ENCODE measurements at regions not wholly inside any gene's neighbourhood (a gene's known extent, or its start where the extent isn't known, plus 50 kb on each side); places are given as distances from the start of the nearest gene placed in this dataset.

DNA sequence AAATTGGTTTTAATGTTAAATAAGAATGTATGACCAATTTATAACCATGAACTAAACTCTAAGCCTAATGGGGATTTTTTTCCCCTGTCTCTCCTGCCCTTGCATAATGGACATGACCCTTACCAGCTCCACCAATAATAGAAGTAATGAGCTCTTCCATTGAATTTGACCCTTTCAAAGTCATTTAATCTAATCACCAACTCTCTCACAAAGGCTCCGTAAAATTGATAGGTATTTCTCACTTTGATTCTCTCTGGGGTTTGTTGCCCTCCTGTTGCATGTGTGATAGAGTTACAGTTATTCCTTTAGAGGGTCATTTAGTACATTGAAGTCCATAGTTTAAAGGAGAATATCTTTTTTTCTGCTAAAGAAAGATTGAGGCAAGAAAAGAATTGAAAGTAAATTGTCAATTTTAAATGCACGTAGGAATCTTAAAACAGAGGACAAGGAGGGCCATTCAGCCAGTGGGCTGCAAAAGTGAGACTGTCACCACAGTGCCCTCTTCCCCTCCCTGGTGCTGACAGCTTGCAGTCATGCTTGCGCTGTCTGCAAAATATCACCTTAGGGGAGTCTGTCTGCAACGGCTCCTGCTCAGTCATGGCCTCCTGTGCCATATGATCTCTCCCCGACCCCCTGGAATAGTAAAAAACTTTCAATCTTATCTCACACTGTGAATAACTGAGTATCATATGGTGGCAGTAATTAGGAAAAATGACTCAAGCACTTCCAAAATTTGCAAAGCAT is 307.5 kb upstream of the GNPDA2 start:
- TF ChIP-seq EP300 (conservative IDR thresholded peaks at IDR 0.05; ENCODE audit: poor library complexity, severe bottlenecking) (no peak), SMC3 (conservative IDR thresholded peaks at IDR 0.05; ENCODE audit: poor library complexity) (no peak), POLR2AphosphoS5 (IDR thresholded peaks at IDR 0.05) (no peak), TAF1 (IDR thresholded peaks at IDR 0.05; ENCODE audit: low read depth) (no peak), MXI1 (conservative IDR thresholded peaks at IDR 0.05; ENCODE audit: poor library complexity, severe bottlenecking) (no peak), RAD21 (conservative IDR thresholded peaks at IDR 0.05) (no peak), EZH2 (IDR thresholded peaks at IDR 0.05; ENCODE audit: borderline replicate concordance, insufficient read depth, low read length, poor library complexity, severe bottlenecking) (no peak)
- TF ChIP-seq, protein P1, sequence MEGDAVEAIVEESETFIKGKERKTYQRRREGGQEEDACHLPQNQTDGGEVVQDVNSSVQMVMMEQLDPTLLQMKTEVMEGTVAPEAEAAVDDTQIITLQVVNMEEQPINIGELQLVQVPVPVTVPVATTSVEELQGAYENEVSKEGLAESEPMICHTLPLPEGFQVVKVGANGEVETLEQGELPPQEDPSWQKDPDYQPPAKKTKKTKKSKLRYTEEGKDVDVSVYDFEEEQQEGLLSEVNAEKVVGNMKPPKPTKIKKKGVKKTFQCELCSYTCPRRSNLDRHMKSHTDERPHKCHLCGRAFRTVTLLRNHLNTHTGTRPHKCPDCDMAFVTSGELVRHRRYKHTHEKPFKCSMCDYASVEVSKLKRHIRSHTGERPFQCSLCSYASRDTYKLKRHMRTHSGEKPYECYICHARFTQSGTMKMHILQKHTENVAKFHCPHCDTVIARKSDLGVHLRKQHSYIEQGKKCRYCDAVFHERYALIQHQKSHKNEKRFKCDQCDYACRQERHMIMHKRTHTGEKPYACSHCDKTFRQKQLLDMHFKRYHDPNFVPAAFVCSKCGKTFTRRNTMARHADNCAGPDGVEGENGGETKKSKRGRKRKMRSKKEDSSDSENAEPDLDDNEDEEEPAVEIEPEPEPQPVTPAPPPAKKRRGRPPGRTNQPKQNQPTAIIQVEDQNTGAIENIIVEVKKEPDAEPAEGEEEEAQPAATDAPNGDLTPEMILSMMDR (IDR thresholded peaks at IDR 0.05; ENCODE audit: poor library complexity, severe bottlenecking): no peak
- TF ChIP-seq, protein P2, sequence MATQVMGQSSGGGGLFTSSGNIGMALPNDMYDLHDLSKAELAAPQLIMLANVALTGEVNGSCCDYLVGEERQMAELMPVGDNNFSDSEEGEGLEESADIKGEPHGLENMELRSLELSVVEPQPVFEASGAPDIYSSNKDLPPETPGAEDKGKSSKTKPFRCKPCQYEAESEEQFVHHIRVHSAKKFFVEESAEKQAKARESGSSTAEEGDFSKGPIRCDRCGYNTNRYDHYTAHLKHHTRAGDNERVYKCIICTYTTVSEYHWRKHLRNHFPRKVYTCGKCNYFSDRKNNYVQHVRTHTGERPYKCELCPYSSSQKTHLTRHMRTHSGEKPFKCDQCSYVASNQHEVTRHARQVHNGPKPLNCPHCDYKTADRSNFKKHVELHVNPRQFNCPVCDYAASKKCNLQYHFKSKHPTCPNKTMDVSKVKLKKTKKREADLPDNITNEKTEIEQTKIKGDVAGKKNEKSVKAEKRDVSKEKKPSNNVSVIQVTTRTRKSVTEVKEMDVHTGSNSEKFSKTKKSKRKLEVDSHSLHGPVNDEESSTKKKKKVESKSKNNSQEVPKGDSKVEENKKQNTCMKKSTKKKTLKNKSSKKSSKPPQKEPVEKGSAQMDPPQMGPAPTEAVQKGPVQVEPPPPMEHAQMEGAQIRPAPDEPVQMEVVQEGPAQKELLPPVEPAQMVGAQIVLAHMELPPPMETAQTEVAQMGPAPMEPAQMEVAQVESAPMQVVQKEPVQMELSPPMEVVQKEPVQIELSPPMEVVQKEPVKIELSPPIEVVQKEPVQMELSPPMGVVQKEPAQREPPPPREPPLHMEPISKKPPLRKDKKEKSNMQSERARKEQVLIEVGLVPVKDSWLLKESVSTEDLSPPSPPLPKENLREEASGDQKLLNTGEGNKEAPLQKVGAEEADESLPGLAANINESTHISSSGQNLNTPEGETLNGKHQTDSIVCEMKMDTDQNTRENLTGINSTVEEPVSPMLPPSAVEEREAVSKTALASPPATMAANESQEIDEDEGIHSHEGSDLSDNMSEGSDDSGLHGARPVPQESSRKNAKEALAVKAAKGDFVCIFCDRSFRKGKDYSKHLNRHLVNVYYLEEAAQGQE (IDR thresholded peaks at IDR 0.05; ENCODE audit: borderline replicate concordance): no peak
- no peaks in the 10 kb centered on the region for H3K79me2 ChIP-seq (replicated peaks; ENCODE audit: insufficient read depth, low read length)
- H3F3A ChIP-seq (ENCODE audit: insufficient read depth, low read length, poor library complexity, severe bottlenecking): no peaks in the 10 kb centered on the region
- no peak overlapping the region for H3K4me3 ChIP-seq (ENCODE audit: low read length)
- no peak overlapping the region for H2AFZ ChIP-seq (ENCODE audit: low read depth, low read length)
- H3K27ac ChIP-seq (ENCODE audit: low read length): no peak overlapping the region
- no peak overlapping the region for H3K4me2 ChIP-seq (ENCODE audit: low read length)
- H4K20me1 ChIP-seq (ENCODE audit: insufficient read depth): no peaks in the 10 kb centered on the region
- no peaks in the 10 kb centered on the region for H3K9me3 ChIP-seq (ENCODE audit: low read length)
- no peaks in the 10 kb centered on the region for H3K9me2 ChIP-seq (ENCODE audit: insufficient read depth, low read length)
- no peaks in the 10 kb centered on the region for H3K27me3 ChIP-seq (ENCODE audit: insufficient read depth, low read depth, low read length)
- no peak overlapping the region for H3K9ac ChIP-seq (ENCODE audit: low read length)
- H3K36me3 ChIP-seq (ENCODE audit: insufficient read depth, low read length): no peaks in the 10 kb centered on the region

DNA sequence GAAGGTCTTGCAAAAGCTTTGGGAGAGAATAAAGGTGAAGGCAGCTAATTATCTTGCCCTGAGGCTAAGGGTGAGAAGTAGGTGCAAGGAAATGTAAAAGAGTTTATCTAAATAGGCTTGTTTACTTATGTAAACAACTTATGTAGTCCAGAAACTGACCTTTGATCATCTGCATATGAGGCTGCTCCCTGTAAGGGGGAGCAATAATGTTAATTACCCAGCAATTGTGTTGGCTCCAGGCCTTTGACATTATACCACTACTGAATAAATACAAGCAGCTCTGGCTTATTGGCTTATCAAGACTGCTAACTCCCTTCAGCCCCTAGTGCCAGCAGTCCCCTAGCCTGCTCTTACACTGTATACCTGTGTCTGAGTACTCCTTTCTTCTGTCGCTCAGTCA is 303.7 kb upstream of the GNPDA2 start:
- TF ChIP-seq, protein P2 (IDR thresholded peaks at IDR 0.05; ENCODE audit: borderline replicate concordance): no peak
- no peak for TF ChIP-seq POLR2AphosphoS5 (IDR thresholded peaks at IDR 0.05)
- no peak for TF ChIP-seq MXI1 (conservative IDR thresholded peaks at IDR 0.05; ENCODE audit: poor library complexity, severe bottlenecking)
- TF ChIP-seq EP300 (conservative IDR thresholded peaks at IDR 0.05; ENCODE audit: poor library complexity, severe bottlenecking): no peak
- no peak for TF ChIP-seq TAF1 (IDR thresholded peaks at IDR 0.05; ENCODE audit: low read depth)
- TF ChIP-seq, protein P1 (IDR thresholded peaks at IDR 0.05; ENCODE audit: poor library complexity, severe bottlenecking): no peak
- no peak for TF ChIP-seq RAD21 (conservative IDR thresholded peaks at IDR 0.05)
- no peak for TF ChIP-seq EZH2 (IDR thresholded peaks at IDR 0.05; ENCODE audit: borderline replicate concordance, insufficient read depth, low read length, poor library complexity, severe bottlenecking)
- no peak for TF ChIP-seq SMC3 (conservative IDR thresholded peaks at IDR 0.05; ENCODE audit: poor library complexity)
- H3K4me2 ChIP-seq (ENCODE audit: low read length): no peak overlapping the region
- no peaks in the 10 kb centered on the region for H3K27me3 ChIP-seq (ENCODE audit: insufficient read depth, low read depth, low read length)
- H4K20me1 ChIP-seq (ENCODE audit: insufficient read depth): no peaks in the 10 kb centered on the region
- H3K9me2 ChIP-seq (ENCODE audit: insufficient read depth, low read length): no peaks in the 10 kb centered on the region
- H3K36me3 ChIP-seq (ENCODE audit: insufficient read depth, low read length): no peaks in the 10 kb centered on the region
- H3K27ac ChIP-seq (ENCODE audit: low read length): no peak overlapping the region
- H3F3A ChIP-seq (ENCODE audit: insufficient read depth, low read length, poor library complexity, severe bottlenecking): no peaks in the 10 kb centered on the region
- H3K79me2 ChIP-seq (replicated peaks; ENCODE audit: insufficient read depth, low read length): no peaks in the 10 kb centered on the region
- H2AFZ ChIP-seq (ENCODE audit: low read depth, low read length): no peak overlapping the region
- no peaks in the 10 kb centered on the region for H3K9me3 ChIP-seq (ENCODE audit: low read length)
- H3K4me3 ChIP-seq (ENCODE audit: low read length): no peak overlapping the region
- no peak overlapping the region for H3K9ac ChIP-seq (ENCODE audit: low read length)
